HCT116 (cell line): ENCODE measurements at regions not wholly inside any gene's neighbourhood (a gene's known extent, or its start where the extent isn't known, plus 50 kb on each side); places are given as distances from the start of the nearest gene placed in this dataset.

Source experiments
- ATAC-seq: fragments of 200-7000 bp; cut with Tn5 transposase; 2 replicates; pipeline ENCODE4 v1.9.1; 2020; ENCODE audit warnings: mild to moderate bottlenecking, moderate library complexity
- BruUV-seq: library from RNA; stranded (reverse); fragments of 400-500 nt; replicated peaks from 2 replicates; lab custom pipeline; 2021; lab: Mats Ljungman, UMichigan
- CTCF ChIA-PET: fragments of 300-600 bp; sonication (Branson Sonifier 250); formaldehyde crosslinking; loops from one replicate; lab custom pipeline; 2021; ENCODE audit warnings: antibody characterized with exemption; lab: Charles Lee
- POLR2A ChIA-PET: fragments of 300-600, 350-600 bp; sonication (Branson Sonifier 250); formaldehyde crosslinking; loops from one replicate; lab custom pipeline; 2021; ENCODE audit warnings: antibody characterized with exemption; lab: Charles Lee
- RAD21 ChIA-PET, 2 experiments: fragments of 300-600 bp; sonication (Branson Sonifier 250); formaldehyde crosslinking; loops; one replicate each; lab custom pipeline; 2023; ENCODE audit warnings: low total read pairs in 2 of 2; ENCODE audit not compliant: uncharacterized antibody in 2 of 2, unreplicated experiment in 2 of 2, low non-redundant PET in 1 of 2; lab: Charles Lee
- DNase-seq: peaks from one replicate; pipeline ENCODE4 v3.0.0-alpha.2; 2010; ENCODE audit warnings: low read depth, low spot score
- H2AFZ ChIP-seq: fragments of 200-600 bp; shearing (Covaris generic), sonication (generic); 2 replicates; pipeline ENCODE4 v1.6.1; 2017; ENCODE audit warnings: low read depth, mixed run types, mixed read lengths, antibody characterized with exemption, low read length; ENCODE audit not compliant: poor library complexity, severe bottlenecking
- H3K27ac ChIP-seq: 2 replicates; pipeline ENCODE4 v1.5.1; 2012; ENCODE audit warnings: low read depth, low read length
- H3K27me3 ChIP-seq: fragments of 200-600 bp; sonication (generic); 2 replicates; pipeline ENCODE4 v1.6.1; 2016; ENCODE audit warnings: mixed run types, low read length, mixed read lengths; ENCODE audit not compliant: insufficient read depth
- H3K36me3 ChIP-seq, 2 experiments: fragments of 200-500 bp in 1 of 2; fragments of 200-600 bp in 1 of 2; sonication (Bioruptor generic) in 1 of 2; sonication (generic) in 1 of 2; 2 replicates each; pipeline versions ENCODE4 v1.5.1 to v1.6.1; 2014 to 2016; ENCODE audit warnings: low read length in 2 of 2, inconsistent platforms in 1 of 2, mixed read lengths in 1 of 2, mixed run types in 1 of 2; ENCODE audit not compliant: insufficient read depth in 2 of 2, control insufficient read depth in 1 of 2
- H3K4me1 ChIP-seq, 2 experiments: fragments of 200-600 bp in 1 of 2; sonication (generic) in 1 of 2; 2 replicates each; pipeline versions ENCODE4 v1.5.1 to v1.6.1; 2012 to 2017; ENCODE audit warnings: low read length in 2 of 2, inconsistent platforms in 1 of 2, mild to moderate bottlenecking in 1 of 2, mixed read lengths in 1 of 2, mixed run types in 1 of 2, moderate library complexity in 1 of 2; ENCODE audit not compliant: insufficient read depth in 2 of 2, control insufficient read depth in 1 of 2
- H3K4me2 ChIP-seq: fragments of 200-600 bp; sonication (generic); 2 replicates; pipeline ENCODE4 v1.6.1; 2017; ENCODE audit warnings: mixed run types, low read length, mixed read lengths
- H3K4me3 ChIP-seq, 2 experiments: fragments of 200-600 bp in 1 of 2; sonication (generic) in 1 of 2; replicated peaks in 1 of 2; 2 replicates each; pipeline ENCODE4 v1.5.1; 2011 to 2016; ENCODE audit warnings: low read length in 2 of 2, control low read depth in 1 of 2, low read depth in 1 of 2, mild to moderate bottlenecking in 1 of 2, mixed read lengths in 1 of 2, mixed run types in 1 of 2
- H3K79me2 ChIP-seq: fragments of 200-600 bp; sonication (generic); 2 replicates; pipeline ENCODE4 v1.6.1; 2017; ENCODE audit warnings: mild to moderate bottlenecking, mixed run types, low read length, moderate library complexity, mixed read lengths; ENCODE audit not compliant: insufficient read depth
- H3K9ac ChIP-seq: fragments of 200-600 bp; sonication (generic); 2 replicates; pipeline ENCODE4 v1.6.1; 2016; ENCODE audit warnings: low read length, mixed read lengths
- H3K9me2 ChIP-seq: fragments of 200-600 bp; sonication (generic), shearing (Covaris generic); 2 replicates; pipeline ENCODE4 v1.6.1; 2017; ENCODE audit warnings: mixed run types, mild to moderate bottlenecking, moderate library complexity; ENCODE audit not compliant: insufficient read depth
- H3K9me3 ChIP-seq, 2 experiments: fragments of 200-500 bp in 1 of 2; fragments of 200-600 bp in 1 of 2; sonication (Bioruptor generic) in 1 of 2; sonication (generic) in 1 of 2; 2 replicates each; pipeline ENCODE4 v1.6.1; 2014 to 2017; ENCODE audit warnings: low read length in 2 of 2, mixed read lengths in 2 of 2, inconsistent platforms in 1 of 2, low read depth in 1 of 2, mild to moderate bottlenecking in 1 of 2, mixed run types in 1 of 2, moderate library complexity in 1 of 2; ENCODE audit not compliant: control insufficient read depth in 1 of 2, insufficient read depth in 1 of 2
- H4K20me1 ChIP-seq: fragments of 200-600 bp; sonication (generic), shearing (Covaris generic); 2 replicates; pipeline ENCODE4 v1.6.1; 2017; ENCODE audit warnings: mixed run types, mild to moderate bottlenecking, moderate library complexity; ENCODE audit not compliant: insufficient read depth
- ATF3 ChIP-seq: IDR thresholded peaks from 2 replicates; pipeline ENCODE4 v1.6.1; 2012
- CEBPB ChIP-seq: IDR thresholded peaks from 2 replicates; pipeline ENCODE4 v1.6.1; 2012; ENCODE audit warnings: low read depth
- EGR1 ChIP-seq: IDR thresholded peaks from 2 replicates; pipeline ENCODE4 v1.6.1; 2012; ENCODE audit warnings: low read depth
- EZH2 ChIP-seq: fragments of 200-600 bp; sonication (generic); IDR thresholded peaks from 2 replicates; pipeline ENCODE4 v1.6.1; 2017; ENCODE audit warnings: antibody characterized with exemption, mixed run types
- EZH2phosphoT487 ChIP-seq: fragments of 200-600 bp; IDR thresholded peaks from 2 replicates; pipeline ENCODE4 v1.6.1; 2018; ENCODE audit warnings: antibody characterized with exemption, borderline replicate concordance
- MAX ChIP-seq: IDR thresholded peaks from 2 replicates; pipeline ENCODE4 v1.6.1; 2012
- POLR2A ChIP-seq: IDR thresholded peaks from 2 replicates; pipeline ENCODE4 v1.7.0; 2011; ENCODE audit warnings: borderline replicate concordance; ENCODE audit not compliant: insufficient read depth, insufficient read length; ENCODE audit errors: extremely low read depth
- POLR2AphosphoS5 ChIP-seq: IDR thresholded peaks from 2 replicates; pipeline ENCODE4 v1.6.1; 2011; ENCODE audit warnings: mild to moderate bottlenecking, low read depth, low read length, moderate library complexity
- RAD21 ChIP-seq: IDR thresholded peaks from 2 replicates; pipeline ENCODE4 v1.6.1; 2012; ENCODE audit warnings: low read depth, mild to moderate bottlenecking
- REST ChIP-seq: IDR thresholded peaks from 2 replicates; pipeline ENCODE4 v1.6.1; 2012; ENCODE audit warnings: low read depth
- SIN3A ChIP-seq: IDR thresholded peaks from 2 replicates; pipeline ENCODE4 v1.6.1; 2012; ENCODE audit warnings: low read depth
- SP1 ChIP-seq: IDR thresholded peaks from 2 replicates; pipeline ENCODE4 v1.6.1; 2012; ENCODE audit warnings: low read depth
- TCF7L2 ChIP-seq: IDR thresholded peaks from 2 replicates; pipeline ENCODE4 v1.7.0; 2011; ENCODE audit warnings: borderline replicate concordance, inconsistent platforms; ENCODE audit not compliant: insufficient read depth, insufficient read length; ENCODE audit errors: extremely low read depth
- ZBTB33 ChIP-seq: IDR thresholded peaks from 2 replicates; pipeline ENCODE4 v1.6.1; 2011; ENCODE audit warnings: mild to moderate bottlenecking, low read length, moderate library complexity; ENCODE audit not compliant: insufficient replicate concordance; ENCODE audit errors: extremely low read depth
- ZFX ChIP-seq: fragments of 450-650 bp; IDR thresholded peaks from 2 replicates; pipeline ENCODE4 v1.6.1; 2017
- ZNF274 ChIP-seq: fragments of 200-500 bp; sonication (Bioruptor generic); IDR thresholded peaks from 2 replicates; pipeline ENCODE4 v1.6.1; 2014; ENCODE audit warnings: mild to moderate bottlenecking, low read depth, low read length, inconsistent platforms
- intact Hi-C: fragments of 100-400 bp; cut with micrococcal nuclease; formaldehyde crosslinking; loops from 2 replicates; pipeline ENCODE4 v1.10.0; 2022

- TF ChIP-seq POLR2A, result no peak
- TF ChIP-seq MAX, result no peak
- TF ChIP-seq ZFX, result no peak
- no peak for TF ChIP-seq EZH2phosphoT487
- TF ChIP-seq SIN3A, result no peak
Observed at GRCh38 chr14:54294802-54295201, 102.0 kb upstream of the CDKN3 start (continued).

GRCh38 chr14:54299410-54300363 lies 97.1 kb upstream of the CDKN3 start:
- Histone ChIP-seq H3K4me2 (no peak overlapping the region), H3K79me2 (no peaks in the 10 kb centered on the region), H2AFZ (no peak overlapping the region), H3K4me3 (no peak overlapping the region), H3K27me3 (no peaks in the 10 kb centered on the region), H3K36me3 (no peaks in the 10 kb centered on the region), H3K27ac (no peak overlapping the region), H3K9ac (no peak overlapping the region), H3K4me1 (no peaks in the 10 kb centered on the region), H4K20me1 (no peaks in the 10 kb centered on the region), H3K9me3 (no peaks in the 10 kb centered on the region), H3K9me2 (no peaks in the 10 kb centered on the region)
- no TSS peak for BruUV-seq
- DNase-seq (no peak), ATAC-seq (no peak)
- ChIA-PET POLR2A (no interaction called here), CTCF (no interaction called here), RAD21 (no interaction called here)
- intact Hi-C loops, result no loop called here
- TF ChIP-seq ZBTB33 (no peak), ATF3 (no peak), SP1 (no peak), ZNF274 (no peak), POLR2AphosphoS5 (no peak), EGR1 (no peak), CEBPB (no peak), EZH2 (no peak), MAX (no peak), RAD21 (no peak), REST (no peak), ZFX (no peak), TCF7L2 (no peak)
